ENCODE measurements at regions not wholly inside any gene's neighbourhood (a gene's known extent, or its start where the extent isn't known, plus 50 kb on each side); places are given as distances from the start of the nearest gene placed in this dataset.

DNA sequence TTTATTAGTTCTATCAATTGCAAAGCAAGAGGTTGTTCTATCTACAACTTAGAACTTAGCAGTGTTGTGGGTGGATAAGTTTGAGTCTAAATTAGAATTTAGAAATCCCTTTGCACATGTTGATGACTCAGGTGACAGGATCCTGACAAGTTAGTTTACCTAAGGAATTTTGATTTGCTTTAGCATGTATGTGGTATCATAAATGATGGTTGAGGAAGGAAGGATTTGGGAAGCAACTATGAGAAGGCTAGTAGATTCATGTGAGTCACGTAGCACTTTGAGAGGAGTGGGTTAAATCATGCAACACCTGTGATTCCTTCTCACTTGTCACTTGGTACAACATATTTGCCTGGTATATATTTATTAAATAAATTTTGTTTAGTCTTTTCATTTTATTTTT is 223.7 kb upstream of the USP25 start:
- Histone ChIP-seq H3K4me1 (no peaks in the 10 kb centered on the region), H3K27me3 (no peaks in the 10 kb centered on the region), H3K9me3 (no peaks in the 10 kb centered on the region), H3K27ac (no peak overlapping the region), H3K36me3 (no peaks in the 10 kb centered on the region), H3K4me3 (no peak overlapping the region)
- intact Hi-C loops (cut with DNase I), result no loop called here
- 79 to 93% methylated on average over 1 of the region's 1 CpG for WGBS, 2 donors
- no peak for DNase-seq
- TF ChIP-seq, protein P1, sequence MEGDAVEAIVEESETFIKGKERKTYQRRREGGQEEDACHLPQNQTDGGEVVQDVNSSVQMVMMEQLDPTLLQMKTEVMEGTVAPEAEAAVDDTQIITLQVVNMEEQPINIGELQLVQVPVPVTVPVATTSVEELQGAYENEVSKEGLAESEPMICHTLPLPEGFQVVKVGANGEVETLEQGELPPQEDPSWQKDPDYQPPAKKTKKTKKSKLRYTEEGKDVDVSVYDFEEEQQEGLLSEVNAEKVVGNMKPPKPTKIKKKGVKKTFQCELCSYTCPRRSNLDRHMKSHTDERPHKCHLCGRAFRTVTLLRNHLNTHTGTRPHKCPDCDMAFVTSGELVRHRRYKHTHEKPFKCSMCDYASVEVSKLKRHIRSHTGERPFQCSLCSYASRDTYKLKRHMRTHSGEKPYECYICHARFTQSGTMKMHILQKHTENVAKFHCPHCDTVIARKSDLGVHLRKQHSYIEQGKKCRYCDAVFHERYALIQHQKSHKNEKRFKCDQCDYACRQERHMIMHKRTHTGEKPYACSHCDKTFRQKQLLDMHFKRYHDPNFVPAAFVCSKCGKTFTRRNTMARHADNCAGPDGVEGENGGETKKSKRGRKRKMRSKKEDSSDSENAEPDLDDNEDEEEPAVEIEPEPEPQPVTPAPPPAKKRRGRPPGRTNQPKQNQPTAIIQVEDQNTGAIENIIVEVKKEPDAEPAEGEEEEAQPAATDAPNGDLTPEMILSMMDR (IDR thresholded peaks at IDR 0.05), result no peak
- ATAC-seq, result no peak

DNA sequence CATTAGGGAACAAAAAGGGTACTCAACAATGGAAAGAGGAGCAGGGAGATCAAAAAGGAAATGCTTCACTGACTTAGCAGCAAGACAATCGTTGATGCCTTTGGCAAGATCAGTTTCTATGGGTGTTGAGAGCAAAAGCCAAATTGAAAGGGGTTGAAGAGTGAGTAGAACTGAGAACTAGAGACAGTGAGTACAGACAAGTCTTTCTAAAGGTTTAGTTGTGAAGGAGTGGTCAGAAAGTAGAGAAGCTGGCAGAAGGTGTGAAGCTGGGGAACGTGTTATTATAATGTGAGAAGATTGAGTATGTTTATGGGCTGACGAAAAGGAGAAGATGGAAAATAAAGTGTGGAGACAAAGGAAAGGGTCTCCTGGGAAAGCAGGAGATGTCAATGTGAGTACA is 221.2 kb upstream of the USP25 start:
- Histone ChIP-seq H3K4me3 (no peak overlapping the region), H3K4me1 (peaks cover 0 to 2% (median 0%) of the 10 kb centered on the region in 9 donors), H3K36me3 (no peaks in the 10 kb centered on the region), H3K27ac (no peak overlapping the region), H3K27me3 (no peaks in the 10 kb centered on the region), H3K9me3 (no peaks in the 10 kb centered on the region)
- WGBS, 2 donors, result 76 to 79% methylated on average over 3 of the region's 3 CpGs
- intact Hi-C loops (cut with DNase I), result no loop called here
- no peak for DNase-seq
- ATAC-seq, result no peak
- TF ChIP-seq, protein P1 (IDR thresholded peaks at IDR 0.05), result no peak

DNA sequence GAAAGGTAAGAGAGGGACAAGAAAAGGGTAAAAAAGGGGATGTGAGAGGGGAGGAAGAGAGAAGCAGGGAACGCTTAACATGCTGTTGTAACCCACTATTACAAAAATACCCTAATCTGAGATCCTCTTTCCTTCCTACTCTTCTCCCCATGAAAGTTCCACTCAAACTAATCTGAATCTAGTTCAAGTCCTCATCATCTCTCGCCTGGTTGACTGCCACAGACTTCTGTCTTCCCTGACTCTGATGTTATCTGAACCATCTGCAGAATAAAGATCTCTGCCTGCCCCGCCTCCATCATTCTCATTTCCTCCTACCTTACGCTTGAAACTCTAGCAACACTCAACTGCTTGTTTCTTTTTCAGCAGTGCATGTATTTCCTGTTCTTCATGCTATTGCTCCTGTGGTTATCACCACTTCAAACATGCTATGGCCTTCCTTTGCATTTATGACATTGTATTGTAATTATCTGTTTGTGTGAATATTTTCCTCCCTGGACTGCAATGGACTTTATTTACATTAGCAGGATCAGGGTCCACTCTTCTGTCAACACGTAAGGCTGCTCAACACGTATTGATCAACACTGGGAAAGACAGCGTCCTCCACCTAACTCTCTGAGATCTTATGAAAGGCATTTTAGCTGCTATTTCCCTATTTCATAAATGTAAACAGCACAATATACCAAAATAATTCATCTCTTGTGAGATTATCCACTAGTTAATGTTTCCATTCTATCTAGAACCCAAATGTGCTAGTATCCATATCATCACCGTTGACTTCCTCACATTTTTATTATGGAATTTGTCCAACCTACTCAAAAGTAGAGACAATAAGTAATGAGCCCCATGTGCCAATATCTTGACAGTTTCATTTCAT is 215.5 kb upstream of the USP25 start:
- ATAC-seq (no peak), DNase-seq (no peak)
- TF ChIP-seq, protein P1 (IDR thresholded peaks at IDR 0.05), result no peak
- intact Hi-C loops (cut with DNase I), result no loop called here
- Histone ChIP-seq H3K4me3 (no peak overlapping the region), H3K27ac (peak overlapping the region in 1 of 10 donors; percentile 63), H3K36me3 (no peaks in the 10 kb centered on the region), H3K27me3 (no peaks in the 10 kb centered on the region), H3K9me3 (peaks cover 0 to 6% (median 0%) of the 10 kb centered on the region in 11 donors), H3K4me1 (peaks cover 0 to 14% (median 0%) of the 10 kb centered on the region in 9 donors)
- 78 to 86% methylated on average over 8 of the region's 8 CpGs for WGBS, 2 donors

GRCh38 chr21:15515908-15516307 is 213.9 kb upstream of the USP25 start:
- Histone ChIP-seq H3K36me3 (no peaks in the 10 kb centered on the region), H3K9me3 (peaks cover 0 to 6% (median 0%) of the 10 kb centered on the region in 11 donors), H3K4me1 (peaks cover 0 to 14% (median 0%) of the 10 kb centered on the region in 9 donors), H3K27me3 (no peaks in the 10 kb centered on the region), H3K4me3 (no peak overlapping the region), H3K27ac (no peak overlapping the region)
- no peak for DNase-seq
- ATAC-seq, result no peak
- intact Hi-C loops (cut with DNase I), result no loop called here
- 68 to 82% methylated on average over 2 of the region's 2 CpGs for WGBS, 2 donors
- TF ChIP-seq, protein P1 (IDR thresholded peaks at IDR 0.05), result no peak
